Liver (tissue), 3 donors: ENCODE measurements at regions not wholly inside any gene's neighbourhood (a gene's known extent, or its start where the extent isn't known, plus 50 kb on each side); places are given as distances from the start of the nearest gene placed in this dataset.

Experiments used
- RAD21 ChIP-seq, 2 donors: IDR thresholded peaks; 2 replicates each; pipeline ENCODE4 v1.6.1; 2016; ENCODE audit warnings: antibody characterized with exemption in 2 of 2, mild to moderate bottlenecking in 2 of 2
- TF ChIP-seq, protein P1 (sequence below): fragments of 150-350 bp; IDR thresholded peaks from 2 replicates; pipeline ENCODE4 v1.5.1; 2017; ENCODE audit warnings: improper control_type of control experiment, low read depth, low read length; ENCODE audit not compliant: missing input control
- TF ChIP-seq, protein P2 (sequence below): IDR thresholded peaks from 2 replicates; pipeline ENCODE4 v1.6.1; 2016; ENCODE audit warnings: antibody characterized with exemption
- donor health status: healthy.
- donor health status: healthy.

DNA sequence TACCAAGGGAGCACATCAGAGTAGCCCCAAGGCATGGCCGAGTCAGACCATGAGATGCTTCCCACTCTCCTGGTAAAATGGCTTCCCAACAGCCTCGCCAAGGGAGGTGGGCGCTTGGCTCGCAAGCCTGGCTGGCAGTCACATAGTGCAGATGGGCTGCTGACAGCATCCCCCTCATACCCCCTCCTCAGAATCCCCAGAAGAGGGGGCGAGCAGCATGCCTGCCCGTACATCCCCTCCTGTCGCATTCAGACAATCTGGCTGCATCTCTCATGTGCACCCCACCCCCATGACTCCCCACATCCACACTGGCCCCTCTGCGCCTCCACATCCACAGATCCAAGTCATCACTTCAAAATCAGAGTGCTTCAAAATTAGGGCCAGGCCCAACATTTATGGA, 54.0 kb upstream of the CES5A start:
- TF ChIP-seq, protein P1, sequence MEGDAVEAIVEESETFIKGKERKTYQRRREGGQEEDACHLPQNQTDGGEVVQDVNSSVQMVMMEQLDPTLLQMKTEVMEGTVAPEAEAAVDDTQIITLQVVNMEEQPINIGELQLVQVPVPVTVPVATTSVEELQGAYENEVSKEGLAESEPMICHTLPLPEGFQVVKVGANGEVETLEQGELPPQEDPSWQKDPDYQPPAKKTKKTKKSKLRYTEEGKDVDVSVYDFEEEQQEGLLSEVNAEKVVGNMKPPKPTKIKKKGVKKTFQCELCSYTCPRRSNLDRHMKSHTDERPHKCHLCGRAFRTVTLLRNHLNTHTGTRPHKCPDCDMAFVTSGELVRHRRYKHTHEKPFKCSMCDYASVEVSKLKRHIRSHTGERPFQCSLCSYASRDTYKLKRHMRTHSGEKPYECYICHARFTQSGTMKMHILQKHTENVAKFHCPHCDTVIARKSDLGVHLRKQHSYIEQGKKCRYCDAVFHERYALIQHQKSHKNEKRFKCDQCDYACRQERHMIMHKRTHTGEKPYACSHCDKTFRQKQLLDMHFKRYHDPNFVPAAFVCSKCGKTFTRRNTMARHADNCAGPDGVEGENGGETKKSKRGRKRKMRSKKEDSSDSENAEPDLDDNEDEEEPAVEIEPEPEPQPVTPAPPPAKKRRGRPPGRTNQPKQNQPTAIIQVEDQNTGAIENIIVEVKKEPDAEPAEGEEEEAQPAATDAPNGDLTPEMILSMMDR, result no peak
- TF ChIP-seq RAD21 (IDR thresholded peaks at IDR 0.05), result no peak
- TF ChIP-seq, protein P2, sequence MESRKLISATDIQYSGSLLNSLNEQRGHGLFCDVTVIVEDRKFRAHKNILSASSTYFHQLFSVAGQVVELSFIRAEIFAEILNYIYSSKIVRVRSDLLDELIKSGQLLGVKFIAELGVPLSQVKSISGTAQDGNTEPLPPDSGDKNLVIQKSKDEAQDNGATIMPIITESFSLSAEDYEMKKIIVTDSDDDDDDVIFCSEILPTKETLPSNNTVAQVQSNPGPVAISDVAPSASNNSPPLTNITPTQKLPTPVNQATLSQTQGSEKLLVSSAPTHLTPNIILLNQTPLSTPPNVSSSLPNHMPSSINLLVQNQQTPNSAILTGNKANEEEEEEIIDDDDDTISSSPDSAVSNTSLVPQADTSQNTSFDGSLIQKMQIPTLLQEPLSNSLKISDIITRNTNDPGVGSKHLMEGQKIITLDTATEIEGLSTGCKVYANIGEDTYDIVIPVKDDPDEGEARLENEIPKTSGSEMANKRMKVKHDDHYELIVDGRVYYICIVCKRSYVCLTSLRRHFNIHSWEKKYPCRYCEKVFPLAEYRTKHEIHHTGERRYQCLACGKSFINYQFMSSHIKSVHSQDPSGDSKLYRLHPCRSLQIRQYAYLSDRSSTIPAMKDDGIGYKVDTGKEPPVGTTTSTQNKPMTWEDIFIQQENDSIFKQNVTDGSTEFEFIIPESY, result no peak
